Stomach (tissue), 4 donors: ENCODE measurements at regions not wholly inside any gene's neighbourhood (a gene's known extent, or its start where the extent isn't known, plus 50 kb on each side); places are given as distances from the start of the nearest gene placed in this dataset.

ENCODE experiments used
- EP300 ChIP-seq: sonication (generic); formaldehyde crosslinking; IDR thresholded peaks from one replicate; pipeline ENCODE4 v1.6.1; 2017; ENCODE audit warnings: antibody characterized with exemption
- POLR2A ChIP-seq, 4 donors: fragments of 450-650 bp; IDR thresholded peaks; one replicate each; pipeline ENCODE4 v1.6.1; 2016; ENCODE audit warnings: antibody characterized with exemption in 4 of 4, control low read depth in 2 of 4, mild to moderate bottlenecking in 1 of 4, moderate library complexity in 1 of 4
- TF ChIP-seq, protein P1 (sequence below), 7 experiments: fragments of 450-650 bp in 4 of 7; fragments of 200-600 bp in 3 of 7; sonication (generic) in 3 of 7; IDR thresholded peaks; one replicate each; pipeline ENCODE4 v1.5.1; 2016 to 2019; ENCODE audit warnings: antibody characterized with exemption in 7 of 7, control low read depth in 2 of 7, mild to moderate bottlenecking in 1 of 7

DNA sequence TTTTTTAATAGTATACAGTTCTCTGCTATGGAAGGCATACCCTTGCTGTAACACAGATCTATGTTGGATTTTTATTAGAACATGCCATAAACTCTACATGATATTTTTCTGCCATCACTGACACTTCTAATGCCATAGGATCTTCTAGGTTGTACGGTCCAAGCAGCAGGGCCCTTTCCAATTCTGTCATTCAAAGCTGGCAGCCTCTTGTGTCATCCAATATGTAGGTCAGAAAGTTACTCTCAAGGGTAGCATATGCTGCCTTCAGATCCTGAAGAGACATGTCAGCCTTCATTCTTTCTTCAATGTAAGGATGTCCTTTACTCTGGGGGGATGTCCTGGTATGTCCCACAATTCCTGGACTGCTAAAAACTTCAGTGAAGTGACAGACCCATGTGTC lies 629.2 kb upstream of the USP24 start:
- TF ChIP-seq EP300 (no peak), POLR2A (IDR thresholded peaks at IDR 0.05) (no peak)
- TF ChIP-seq, protein P1, sequence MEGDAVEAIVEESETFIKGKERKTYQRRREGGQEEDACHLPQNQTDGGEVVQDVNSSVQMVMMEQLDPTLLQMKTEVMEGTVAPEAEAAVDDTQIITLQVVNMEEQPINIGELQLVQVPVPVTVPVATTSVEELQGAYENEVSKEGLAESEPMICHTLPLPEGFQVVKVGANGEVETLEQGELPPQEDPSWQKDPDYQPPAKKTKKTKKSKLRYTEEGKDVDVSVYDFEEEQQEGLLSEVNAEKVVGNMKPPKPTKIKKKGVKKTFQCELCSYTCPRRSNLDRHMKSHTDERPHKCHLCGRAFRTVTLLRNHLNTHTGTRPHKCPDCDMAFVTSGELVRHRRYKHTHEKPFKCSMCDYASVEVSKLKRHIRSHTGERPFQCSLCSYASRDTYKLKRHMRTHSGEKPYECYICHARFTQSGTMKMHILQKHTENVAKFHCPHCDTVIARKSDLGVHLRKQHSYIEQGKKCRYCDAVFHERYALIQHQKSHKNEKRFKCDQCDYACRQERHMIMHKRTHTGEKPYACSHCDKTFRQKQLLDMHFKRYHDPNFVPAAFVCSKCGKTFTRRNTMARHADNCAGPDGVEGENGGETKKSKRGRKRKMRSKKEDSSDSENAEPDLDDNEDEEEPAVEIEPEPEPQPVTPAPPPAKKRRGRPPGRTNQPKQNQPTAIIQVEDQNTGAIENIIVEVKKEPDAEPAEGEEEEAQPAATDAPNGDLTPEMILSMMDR (IDR thresholded peaks at IDR 0.05): no peak
